M059J (cell line): ENCODE measurements at regions not wholly inside any gene's neighbourhood (a gene's known extent, or its start where the extent isn't known, plus 50 kb on each side); places are given as distances from the start of the nearest gene placed in this dataset.
"Not testable (repeated sequence)": the region's sequence is repeated elsewhere in the genome, so short reads cannot be mapped to it uniquely, and the experiment has no call there.

Experiments
- DNase-seq: peaks from one replicate; pipeline ENCODE4 v3.0.0-alpha.2; 2012; ENCODE audit warnings: low read depth

DNA sequence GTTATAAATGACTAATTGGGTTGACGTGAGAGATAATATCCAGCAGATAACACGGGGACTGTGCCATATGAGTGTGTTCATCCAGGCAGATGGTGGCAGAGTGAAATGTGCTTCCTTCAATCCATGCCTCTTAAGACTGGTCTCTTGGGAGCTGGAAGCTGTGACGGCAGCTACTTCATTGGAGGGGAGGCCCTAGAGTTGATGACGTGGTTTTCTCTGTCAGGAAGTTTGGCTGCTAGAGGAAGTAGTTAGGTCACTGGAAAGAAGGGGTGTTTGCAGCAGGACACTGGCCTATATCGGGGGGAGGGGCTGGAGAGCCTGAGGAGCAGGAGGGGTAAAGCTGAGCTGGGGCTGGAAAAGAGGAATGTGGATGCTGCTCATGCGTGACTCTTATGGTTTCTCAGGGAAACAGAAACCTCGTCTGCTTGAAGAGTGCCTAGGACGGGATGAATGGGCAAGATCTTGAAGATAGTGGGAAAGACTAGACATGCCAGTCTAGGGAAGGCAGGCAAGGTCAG lies 3051.6 kb downstream of the RPIA start:
- not testable (repeated sequence) for DNase-seq

DNA sequence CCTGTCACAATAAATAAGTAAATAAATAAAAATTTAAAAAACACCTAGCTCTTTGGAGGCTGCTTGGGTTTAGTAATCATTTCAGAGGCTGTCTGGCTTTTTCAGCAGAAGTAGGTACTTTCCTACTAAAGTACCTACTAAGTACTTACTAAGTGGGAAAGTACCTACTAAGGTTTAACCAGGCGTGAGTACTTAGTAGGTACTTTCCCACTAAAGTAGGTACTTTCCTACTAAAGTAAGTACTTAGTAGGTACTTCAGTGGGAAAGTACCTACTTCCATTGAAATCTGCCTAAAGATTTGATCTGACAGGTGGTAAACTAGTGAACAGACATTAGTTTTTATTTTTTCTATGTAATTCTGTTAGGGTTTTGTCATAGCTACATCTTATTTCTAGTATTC lies 3052.4 kb downstream of the RPIA start:
- not testable (repeated sequence) for DNase-seq

DNA sequence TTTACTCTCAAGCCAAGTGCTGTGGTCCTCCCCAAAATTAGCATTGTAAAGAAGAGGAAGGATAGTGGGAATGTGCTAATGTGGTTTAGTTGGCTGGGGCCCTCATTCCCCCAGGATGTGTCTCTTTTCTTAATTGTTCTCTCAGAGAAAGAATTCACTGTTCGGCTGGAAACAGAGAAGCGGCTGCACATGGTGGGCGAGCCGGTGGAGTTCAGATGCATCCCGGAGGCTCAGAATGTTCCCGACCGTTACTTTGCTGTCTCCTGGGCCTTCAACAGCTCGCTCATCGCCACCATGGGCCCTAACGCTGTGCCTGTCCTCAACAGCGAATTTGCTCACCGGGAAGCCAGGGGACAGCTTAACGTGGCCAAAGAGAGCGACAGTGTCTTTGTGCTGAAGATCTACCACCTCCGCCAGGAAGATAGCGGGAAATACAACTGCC lies 3053.2 kb downstream of the RPIA start:
- not testable (repeated sequence) for DNase-seq

DNA sequence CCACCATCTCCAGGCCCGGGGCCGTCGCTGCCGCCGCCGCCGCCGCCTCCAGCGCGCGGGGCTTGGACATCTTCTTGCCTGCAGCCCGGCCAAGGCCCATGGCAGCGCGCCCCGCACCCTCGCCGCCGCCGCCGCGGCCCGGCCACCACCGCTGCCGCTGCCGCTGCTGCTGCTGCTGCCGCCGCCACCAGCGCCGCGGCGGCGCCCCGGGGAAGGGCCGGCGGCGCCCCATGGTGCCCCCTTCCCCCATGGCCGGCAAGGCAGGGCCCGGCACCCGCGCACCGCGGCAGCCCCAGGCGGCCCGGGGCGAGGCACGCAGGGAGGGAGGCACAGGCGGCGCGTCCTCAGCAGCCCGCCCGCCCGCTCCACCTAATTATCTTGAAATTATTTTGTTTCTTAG lies 3057.4 kb downstream of the RPIA start:
- DNase-seq = no peak

DNA sequence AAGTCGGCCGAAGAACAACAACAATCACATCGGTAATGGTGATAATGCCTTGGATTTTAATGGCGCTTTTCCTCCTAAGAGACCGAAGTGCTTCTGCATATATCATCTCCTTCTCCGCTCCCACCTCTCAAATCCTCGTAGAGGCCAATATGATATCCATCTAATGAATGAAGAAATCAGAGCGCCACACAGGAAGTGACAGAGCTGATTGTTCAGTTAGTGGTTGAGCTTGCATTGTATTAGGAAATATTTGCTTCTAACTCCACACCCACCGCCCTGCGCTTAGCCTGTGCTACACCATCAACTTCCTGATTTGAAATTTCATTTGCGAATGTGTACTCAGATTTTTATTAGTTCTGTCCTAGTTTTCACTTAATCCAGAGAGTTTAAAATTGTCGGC lies 3058.2 kb downstream of the RPIA start:
- not testable (repeated sequence) for DNase-seq

DNA sequence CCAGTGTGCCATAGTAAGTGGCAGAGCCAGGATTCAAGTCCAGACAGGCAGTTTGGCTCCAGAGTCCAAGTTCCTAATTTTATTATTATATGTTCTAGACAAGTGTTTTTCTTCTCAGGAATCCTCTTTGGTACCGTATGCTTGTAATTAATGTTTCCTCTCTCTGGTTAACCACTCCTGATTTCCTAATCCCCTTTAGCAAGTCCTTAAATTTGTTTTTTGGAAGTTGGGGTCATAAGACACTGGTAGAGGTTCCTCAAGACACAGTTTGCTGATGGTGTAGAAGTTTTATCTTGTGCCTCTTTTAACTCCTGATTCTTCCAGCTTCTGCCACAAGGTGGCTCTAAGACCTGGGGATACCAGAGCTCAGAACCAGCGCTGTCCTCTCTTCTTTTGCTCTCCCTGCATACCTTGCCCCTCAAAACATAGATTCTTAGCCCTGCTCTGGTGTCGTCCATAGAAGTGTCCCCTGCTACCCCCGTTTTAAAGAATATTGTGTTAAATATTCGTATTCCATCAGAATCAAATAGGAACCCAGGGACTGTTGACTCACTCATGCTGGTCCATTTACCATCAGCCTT lies 3068.0 kb downstream of the RPIA start:
- DNase-seq = not testable (repeated sequence)

DNA sequence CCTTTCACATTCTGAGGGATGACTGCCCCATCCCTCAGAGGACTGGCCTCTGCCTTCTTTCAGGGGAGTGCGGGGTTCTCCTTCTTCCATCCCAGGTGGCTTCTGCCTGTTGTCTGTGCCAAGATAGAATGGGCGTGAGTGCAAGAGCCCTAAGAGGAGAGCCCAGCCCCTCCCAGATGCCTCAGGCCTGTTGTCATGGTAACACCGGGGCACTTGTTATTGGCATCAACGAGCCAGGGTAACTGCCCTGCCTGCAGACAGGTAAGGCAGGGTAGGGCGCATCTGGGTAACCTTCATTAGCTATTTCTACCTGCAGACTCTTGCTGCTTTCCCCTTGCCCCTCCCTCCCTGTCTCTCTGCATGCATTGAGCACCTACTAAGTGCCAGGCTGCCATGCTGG lies 3069.2 kb downstream of the RPIA start:
- DNase-seq = not testable (repeated sequence)

DNA sequence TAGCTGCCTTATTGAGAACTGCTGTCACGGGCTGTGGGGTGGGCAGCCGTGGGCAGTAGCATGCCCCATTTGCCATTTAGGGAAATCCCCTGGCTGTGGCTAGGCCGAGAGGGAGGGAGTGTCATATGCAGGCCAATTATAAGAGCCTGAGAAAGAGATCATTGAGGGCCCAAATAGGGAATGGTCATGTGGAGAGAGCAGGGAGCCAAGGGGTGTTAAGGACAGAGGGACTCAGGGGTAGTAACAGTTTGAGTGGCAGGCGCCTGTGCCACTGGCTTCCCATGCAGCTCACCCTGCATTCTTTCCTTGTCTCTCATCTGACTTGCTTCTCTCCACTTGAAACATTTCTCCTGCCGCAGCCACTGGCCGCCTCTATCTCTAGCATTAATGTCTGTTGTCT lies 3070.8 kb downstream of the RPIA start:
- not testable (repeated sequence) for DNase-seq

DNA sequence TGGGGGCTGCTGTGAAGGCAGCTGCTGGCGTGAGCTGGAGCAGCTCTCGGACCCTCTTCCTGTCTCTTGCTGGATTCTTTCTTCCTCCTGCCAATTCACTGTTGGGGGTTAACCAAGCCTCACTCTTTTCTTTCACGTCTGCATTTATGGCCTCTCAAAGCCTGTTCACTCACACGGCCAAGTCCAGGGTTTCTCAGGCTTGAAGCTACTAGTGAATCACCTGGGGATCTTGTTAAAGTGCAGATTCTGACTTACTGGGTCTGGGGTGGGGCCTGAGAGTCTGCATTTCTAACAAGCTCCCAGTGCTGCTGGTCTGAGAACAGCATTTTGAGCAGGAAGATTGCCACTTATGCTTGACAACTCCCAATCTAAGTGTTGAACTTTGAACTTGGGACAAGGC lies 3072.2 kb downstream of the RPIA start:
- DNase-seq = not testable (repeated sequence)

DNA sequence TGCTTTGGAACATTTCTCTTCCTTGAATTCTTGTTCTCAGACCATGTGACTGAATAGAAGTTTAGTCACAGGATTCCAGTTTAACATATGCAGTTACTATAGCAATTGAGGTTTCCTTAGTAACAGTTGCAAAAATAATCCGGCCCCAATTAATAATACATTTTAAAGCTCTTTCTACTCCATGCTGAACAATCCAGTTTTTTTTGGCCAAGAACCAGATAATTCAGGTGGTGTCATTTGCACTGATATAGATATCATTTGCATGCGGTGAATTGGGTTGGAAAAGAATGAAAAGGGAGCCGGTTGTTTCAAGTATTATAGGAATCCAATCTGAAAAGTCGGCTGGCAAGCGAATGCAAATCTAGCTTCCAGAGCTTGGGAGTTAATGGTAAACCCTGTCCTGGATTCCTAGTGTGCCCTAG lies 3073.1 kb downstream of the RPIA start:
- DNase-seq = peak; percentile 32

DNA sequence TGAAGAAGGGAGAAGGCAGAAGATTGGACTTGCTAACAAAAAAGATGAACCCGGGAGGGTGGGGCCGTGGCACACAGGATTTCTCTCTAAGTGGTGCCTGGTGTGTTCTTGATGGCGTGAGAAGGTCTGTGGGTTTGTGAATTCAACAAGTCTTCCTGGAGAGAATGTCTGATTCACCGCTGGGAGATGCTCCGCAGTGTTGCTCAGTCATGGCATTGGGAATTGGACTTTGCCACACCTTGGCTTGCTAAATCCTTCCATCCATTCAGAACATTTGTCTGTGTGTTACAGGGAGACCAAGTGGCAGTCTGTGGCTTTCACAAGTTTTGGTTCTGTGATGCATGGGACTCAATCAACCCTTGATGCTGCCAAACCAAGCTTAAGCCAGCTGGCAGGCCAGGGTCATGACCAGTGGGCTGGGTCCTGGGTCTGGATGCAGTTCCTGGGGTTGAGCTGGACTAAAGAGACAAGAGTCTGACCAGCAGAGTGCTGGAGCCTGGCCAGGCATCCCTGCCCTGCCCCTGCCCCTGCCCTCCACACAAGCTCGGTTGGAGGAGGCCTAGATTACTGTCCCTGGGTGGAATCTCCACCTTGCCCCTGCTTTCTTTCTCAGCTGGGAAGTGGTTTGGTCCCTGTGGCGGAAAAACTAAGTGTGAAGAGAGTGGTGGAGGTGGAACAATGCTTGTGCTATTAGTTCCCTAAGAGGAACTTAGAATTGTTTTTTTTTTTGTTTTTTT lies 3073.7 kb downstream of the RPIA start:
- peak; percentile 18 for DNase-seq

DNA sequence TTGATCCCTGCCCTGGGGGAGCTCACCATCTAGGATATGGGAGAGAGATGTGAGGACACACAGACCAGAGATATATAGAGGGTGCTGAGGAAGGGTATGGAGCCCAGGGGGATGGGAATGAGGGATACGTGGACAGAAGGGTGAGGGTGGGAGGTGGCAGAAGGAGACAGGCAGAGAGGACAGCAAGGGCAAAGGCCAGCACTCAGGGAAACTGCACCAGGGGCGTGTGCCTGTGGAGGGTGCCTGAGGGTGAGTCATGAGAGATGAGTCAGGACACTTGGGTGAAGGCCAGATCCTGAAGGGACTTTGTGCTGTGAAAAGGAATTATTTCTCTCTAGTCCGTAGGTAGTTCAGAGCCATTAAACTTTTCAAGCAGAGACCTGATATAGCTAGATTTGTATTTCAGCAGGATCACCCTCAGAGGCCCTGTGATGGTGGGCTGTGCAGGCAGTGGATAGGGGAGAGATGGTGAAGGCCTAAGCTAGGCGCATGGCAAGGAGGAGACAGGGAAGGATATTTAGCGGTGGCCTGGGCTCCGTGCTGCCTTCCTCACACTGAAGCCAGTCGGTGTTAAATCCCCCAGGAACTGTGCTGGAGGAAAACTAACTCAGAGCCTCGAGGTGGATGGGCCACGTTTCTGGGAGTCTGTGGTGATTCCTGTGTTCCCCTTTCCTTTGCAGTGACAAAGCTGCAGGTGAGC lies 3075.0 kb downstream of the RPIA start:
- DNase-seq = peak; percentile 85

DNA sequence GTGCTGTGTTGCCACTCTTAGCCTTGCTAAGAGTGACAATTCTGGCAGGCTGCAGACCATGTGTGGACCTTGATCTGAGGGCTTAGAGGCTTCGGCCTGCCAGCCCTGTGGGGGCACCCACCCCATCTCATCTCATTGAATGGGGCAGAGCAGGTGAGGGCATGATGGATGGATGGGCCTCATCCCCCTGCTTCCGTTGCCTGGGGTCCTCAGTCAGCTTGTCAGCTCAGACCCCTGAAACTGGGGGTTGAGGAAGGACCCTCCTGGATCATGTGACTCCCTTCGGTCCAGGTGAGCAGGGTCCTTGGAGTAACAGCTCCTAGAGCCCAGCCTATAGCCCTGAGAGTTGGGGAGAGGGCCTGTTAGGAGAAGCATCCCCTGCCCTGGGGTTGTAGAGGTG lies 3076.8 kb downstream of the RPIA start:
- not testable (repeated sequence) for DNase-seq

DNA sequence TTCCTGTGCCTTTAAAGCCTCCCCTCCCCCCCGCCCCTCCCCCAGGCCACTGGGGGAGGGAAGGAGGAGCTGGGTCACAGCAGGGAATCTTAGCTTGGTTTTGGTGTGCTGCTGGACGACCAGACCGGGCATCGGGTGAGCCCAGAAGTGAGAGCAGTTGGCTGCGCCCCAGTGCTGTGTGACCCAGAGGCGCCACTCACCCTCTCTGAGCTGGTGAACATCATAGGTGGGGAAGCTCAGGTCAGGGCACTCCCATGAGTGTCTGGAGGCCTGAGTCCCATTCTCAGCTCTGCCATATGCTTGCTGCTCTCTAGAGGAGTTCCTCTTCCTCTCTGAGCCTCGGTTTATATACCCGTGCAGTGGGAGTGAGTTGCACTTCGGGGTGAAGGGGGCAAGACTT lies 3077.5 kb downstream of the RPIA start:
- not testable (repeated sequence) for DNase-seq

DNA sequence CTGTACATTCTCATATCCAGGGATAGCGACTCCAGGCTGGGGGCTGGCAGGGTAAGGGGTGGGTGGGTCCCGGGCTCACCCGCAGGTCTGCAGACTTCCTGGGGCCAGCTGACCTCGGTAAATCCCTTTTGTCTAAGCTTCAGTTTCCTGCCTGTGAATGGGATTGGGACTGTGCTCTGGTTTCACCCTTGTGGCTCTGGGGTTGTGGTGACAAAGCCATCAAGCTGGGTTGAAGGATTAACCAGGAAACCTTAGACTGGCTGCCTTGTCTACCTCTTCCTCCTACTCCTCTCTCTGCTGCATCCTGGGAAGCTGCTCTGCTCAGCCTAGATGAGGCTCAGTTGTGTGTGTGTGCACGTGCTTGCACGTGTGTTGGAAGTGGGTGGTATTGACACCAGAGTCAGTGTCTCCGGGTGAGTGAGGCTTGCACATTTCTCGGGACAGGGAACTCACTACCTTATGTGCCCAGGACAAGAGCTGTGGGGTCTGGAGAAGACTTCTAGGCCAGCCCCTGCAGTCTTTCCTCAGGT lies 3078.6 kb downstream of the RPIA start:
- peak; percentile 29 for DNase-seq

DNA sequence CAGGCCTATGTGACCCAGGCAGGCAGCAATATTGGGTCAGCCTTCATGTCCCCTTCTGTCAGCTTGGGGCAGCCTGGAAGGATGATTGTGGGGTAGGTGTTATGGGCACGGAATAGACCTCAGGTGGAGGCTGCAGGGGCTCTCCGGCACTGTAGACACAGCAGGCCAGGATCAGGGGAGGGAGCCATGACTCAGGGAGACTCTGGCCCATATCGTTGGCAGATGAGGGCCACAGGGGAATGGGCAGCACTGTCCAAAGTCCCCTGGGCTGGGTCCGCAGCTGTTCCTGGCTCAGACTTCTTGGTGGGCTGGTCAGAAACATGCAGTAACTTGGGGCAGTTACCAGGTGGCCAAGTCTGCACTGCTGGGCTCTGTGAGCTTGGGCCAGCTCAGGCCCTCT lies 3080.1 kb downstream of the RPIA start:
- DNase-seq = not testable (repeated sequence)

DNA sequence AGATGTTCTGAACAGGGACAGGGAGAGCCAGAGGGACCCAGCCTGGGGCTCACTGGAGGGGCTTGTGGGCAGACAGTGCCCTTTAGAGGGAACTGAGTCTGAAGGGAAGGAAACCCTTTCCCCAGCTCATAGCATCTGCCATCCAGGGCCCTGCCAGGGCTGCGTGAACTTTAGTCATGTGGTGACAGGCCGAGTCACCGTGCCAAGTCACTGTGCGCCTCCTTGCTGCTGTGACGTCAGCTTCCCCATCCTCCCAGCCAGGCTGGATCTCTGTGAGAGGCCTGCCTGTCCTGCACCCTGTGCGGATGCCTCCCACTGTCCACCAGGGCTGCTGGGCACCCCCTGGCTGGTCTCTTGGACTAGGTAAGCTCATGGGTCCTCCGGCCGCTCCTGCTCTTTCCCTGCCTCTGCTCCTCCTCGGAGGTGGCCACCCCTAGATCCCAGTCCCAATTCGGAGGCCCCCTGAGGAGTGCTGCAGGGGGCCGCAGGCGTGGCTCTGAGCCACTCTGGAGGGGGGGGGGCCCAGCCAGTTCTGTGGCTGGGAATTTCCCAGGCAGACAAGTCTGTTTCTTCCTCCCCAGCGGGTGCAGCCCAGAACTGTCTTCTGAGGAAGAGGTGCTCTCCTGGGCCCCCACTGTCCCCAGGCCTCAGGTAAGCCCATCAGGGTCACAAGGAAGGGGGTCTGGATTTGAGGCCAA lies 3080.9 kb downstream of the RPIA start:
- DNase-seq = peak; percentile 10

DNA sequence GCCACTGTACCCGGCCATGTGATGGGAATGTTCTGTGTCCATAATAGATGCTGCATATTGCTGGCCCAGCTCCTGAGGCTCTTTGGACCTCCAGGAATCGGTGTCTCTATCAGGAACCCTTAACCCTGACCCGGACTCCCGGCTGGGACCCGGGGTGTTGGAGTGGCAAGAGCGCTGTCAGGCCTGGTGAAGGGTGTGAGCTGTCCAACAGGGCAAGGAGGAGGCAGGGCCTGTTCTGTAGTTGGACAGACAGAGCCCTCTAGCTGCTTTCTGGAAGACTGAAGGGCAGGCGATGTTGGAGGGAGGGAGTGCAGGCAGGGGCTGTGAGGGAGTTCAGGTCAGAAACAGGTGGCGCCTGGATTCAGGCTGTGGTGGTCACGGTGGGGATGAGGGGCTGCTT lies 3082.3 kb downstream of the RPIA start:
- DNase-seq = peak; percentile 7

DNA sequence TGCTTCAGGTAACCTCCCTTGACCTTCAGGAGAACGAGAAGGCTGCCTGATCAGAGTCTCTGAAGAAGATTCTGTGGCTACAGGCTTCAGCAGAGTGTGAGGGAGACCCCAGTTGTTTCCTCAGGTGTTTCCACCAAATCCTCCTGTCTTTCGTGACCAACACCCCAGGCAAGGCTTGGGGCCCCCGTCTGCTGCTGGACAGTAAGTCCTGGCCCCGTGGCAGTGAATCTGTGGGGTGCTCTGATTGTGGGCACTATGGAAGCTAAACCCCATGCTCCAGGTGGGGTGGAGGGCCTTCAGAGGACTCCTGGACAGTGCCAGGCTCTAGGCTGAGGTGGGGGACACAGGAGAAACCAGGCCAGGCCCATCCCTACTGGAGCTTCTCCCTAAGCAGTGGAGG lies 3083.7 kb downstream of the RPIA start:
- not testable (repeated sequence) for DNase-seq

DNA sequence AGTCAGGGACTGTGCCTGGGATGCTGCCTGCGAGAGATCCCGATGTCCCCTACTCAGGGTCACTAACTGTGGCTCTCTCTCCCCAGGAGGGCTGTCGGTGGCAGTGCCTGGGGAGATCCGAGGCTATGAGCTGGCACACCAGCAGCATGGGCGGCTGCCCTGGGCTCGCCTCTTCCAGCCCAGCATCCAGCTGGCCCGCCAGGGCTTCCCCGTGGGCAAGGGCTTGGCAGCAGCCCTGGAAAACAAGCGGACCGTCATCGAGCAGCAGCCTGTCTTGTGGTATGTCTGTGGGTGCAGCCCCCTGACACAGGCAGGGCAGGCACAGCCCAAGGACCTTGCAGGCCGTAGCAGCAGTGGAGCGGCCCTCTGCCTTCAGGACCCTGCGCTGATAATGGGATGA lies 3088.9 kb downstream of the RPIA start:
- DNase-seq = not testable (repeated sequence)

DNA sequence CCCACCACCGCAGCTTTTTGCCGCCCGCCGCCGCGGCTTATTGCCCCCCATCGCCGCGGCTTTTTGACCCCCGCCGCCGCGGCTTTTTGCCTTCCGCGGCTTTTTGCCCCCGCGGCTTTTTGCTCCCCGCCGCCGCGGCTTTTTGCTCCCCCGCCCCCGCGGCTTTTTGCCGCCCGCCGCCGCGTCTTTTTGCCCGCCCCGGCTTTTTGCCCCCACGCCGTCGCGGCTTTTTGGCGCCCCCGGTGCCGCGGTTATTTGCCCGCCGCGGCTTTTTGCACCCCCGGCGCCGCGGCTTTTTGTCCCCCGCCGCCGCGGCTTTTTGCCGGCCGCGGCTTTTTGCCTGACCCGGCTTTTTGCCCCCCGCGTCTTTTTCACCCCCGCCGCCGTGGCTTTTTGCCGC lies 3061.8 kb upstream of the TEKT4 start:
- not testable (repeated sequence) for DNase-seq
